Posterior vena cava (tissue), 2 donors: ENCODE measurements at regions not wholly inside any gene's neighbourhood (a gene's known extent, or its start where the extent isn't known, plus 50 kb on each side); places are given as distances from the start of the nearest gene placed in this dataset.
"Not testable (repeated sequence)": the region's sequence is repeated elsewhere in the genome, so short reads cannot be mapped to it uniquely, and the experiment has no call there.

Experiments
- DNase-seq: peaks from one replicate; pipeline ENCODE4 v3.0.0-alpha.2; 2020; ENCODE audit warnings: low spot score
- intact Hi-C, 2 donors: fragments of 100-400 bp; cut with DNase I; formaldehyde crosslinking; loops; one replicate each; pipeline versions ENCODE4 v1.14.1 to v1.14.2; 2022 to 2023
- donor health status: DM: yes; HTN: yes; CAD: no.
- donor health status: DM: yes; HTN: yes; CAD: no.

GRCh38 chr17:78305801-78306200 lies 54.1 kb downstream of the SOCS3 start:
- intact Hi-C loops: loop anchor here in 1 of 2 donors (5.0 kb wide), 1 partner anchor 668 kb away; no protein-coding TSS in a partner anchor
- no peak for DNase-seq

GRCh38 chr17:78304549-78305037 lies 55.3 kb downstream of the SOCS3 start:
- DNase-seq: no peak
- intact Hi-C loops: loop anchor here in 1 of 2 donors (5.0 kb wide), 1 partner anchor 667 kb away; no protein-coding TSS in a partner anchor

DNA sequence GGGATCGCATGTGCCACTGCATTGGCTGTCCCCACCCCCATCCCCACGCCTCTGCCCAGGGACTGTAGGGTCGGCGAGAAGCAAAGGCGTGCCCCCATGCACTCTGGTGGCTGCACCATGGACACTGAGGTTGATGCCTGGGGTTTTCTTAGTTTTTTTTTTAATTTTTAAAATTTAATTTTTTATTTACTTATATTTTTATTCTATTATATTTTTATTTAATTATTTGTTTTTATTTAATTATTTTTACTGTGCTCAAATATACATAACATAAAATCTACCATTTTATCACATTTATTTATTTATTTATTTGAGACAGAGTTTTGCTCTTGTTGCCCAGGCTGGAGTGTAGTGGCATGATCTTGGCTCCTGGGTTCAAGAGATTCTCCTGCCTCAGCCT lies 57.4 kb downstream of the SOCS3 start:
- intact Hi-C loops: no loop called here

GRCh38 chr17:78301821-78302213 lies 58.1 kb downstream of the SOCS3 start:
- intact Hi-C loops: no loop called here
- no peak for DNase-seq

More for the DNA sequence above, 57.4 kb downstream of the SOCS3 start:
- DNase-seq: no peak

- DNase-seq: no peak
- intact Hi-C loops: no loop called here
Measured at GRCh38 chr17:78300962-78301820, 58.7 kb downstream of the SOCS3 start.

DNA sequence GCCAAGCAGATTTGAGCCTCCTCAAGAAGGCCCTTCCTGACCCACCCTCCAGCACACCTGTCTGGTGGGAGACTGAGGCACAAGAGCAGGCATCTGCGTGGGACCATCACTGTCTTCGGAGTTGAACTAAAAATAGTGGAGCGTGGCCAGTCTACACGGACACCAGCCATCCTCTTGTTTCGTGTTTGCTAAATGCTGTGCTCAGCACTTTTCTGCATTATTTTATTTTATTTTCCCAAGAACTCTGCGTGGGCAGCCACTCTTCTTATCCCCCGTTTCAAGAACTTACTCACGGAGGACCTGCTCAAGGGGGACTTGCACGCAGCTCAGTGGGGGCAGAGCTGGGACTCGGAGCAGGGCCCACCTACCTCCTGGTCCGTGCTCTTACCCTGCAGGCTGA lies 60.8 kb downstream of the SOCS3 start:
- intact Hi-C loops: no loop called here
- no peak for DNase-seq

DNA sequence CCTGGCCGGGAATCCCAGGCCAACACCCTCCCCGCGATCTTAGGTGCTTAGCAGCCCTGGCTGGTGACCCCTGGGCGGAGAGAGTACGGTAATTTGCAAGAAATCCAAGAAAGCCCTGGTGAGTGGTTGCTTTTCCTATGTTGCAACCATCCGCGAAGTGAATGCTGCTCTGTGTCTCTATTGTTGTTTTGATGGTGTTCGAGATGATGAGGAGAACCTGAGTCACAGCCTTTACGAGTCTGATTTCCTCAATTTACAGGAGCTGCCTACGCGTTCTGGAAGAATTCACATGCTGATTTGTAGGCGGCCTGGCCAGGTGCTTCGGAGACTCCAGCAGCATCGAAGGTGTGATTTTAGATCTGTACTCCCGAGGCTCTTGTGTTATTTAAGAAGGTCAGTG lies 63.3 kb downstream of the TMEM235 start:
- no peak for DNase-seq
- intact Hi-C loops: loop anchor here (1.0 to 5.0 kb wide), 2 partner anchors 126 to 128 kb away; no protein-coding TSS in a partner anchor

- DNase-seq: no peak
- intact Hi-C loops: loop anchor here in 1 of 2 donors (5.0 kb wide), 1 partner anchor 128 kb away; no protein-coding TSS in a partner anchor
Measured at GRCh38 chr17:78294356-78294755, 62.9 kb downstream of the TMEM235 start.

DNA sequence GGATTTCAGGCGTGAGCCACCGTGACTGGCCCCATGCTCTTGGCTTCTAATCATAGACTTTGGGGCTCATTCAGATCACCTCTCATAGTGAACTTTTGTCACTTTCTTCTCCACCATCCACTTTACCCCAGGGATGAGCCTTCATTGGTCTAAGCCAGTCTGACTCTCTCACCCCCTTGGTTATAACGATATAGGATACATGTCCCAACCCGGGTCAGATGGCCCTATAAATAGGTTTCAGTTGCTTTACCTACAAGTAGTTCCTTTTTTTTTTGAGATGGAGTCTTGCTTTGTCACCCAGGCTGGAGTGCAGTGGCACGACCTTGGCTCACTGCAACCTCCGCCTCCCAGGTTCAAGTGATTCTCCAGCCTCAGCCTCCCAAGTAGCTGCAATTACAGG lies 61.7 kb downstream of the TMEM235 start:
- intact Hi-C loops: loop anchor here in 1 of 2 donors (5.0 kb wide), 1 partner anchor 129 kb away; no protein-coding TSS in a partner anchor
- not testable (repeated sequence) for DNase-seq

GRCh38 chr17:78291944-78292910 lies 60.8 kb downstream of the TMEM235 start:
- DNase-seq: no peak
- intact Hi-C loops: loop anchor here in 1 of 2 donors (5.0 kb wide), 1 partner anchor 130 kb away; no protein-coding TSS in a partner anchor

GRCh38 chr17:78290721-78291120 lies 59.3 kb downstream of the TMEM235 start:
- intact Hi-C loops: loop anchor here in 1 of 2 donors (5.0 kb wide), 1 partner anchor 132 kb away; no protein-coding TSS in a partner anchor
- no peak for DNase-seq
